HEK293 (cell line): ENCODE measurements at regions not wholly inside any gene's neighbourhood (a gene's known extent, or its start where the extent isn't known, plus 50 kb on each side); places are given as distances from the start of the nearest gene placed in this dataset.

Source experiments
- ZFP37 ChIP-seq: fragments of 450-650 bp; formaldehyde crosslinking; IDR thresholded peaks from 2 replicates; pipeline ENCODE4 v1.5.1; 2016; ENCODE audit warnings: missing biosample characterization, missing genetic modification characterization
- ZIC2 ChIP-seq: fragments of 450-650 bp; formaldehyde crosslinking; IDR thresholded peaks from 2 replicates; pipeline ENCODE4 v1.5.1; 2016; ENCODE audit warnings: missing biosample characterization, missing genetic modification characterization
- ZNF114 ChIP-seq: fragments of 450-650 bp; formaldehyde crosslinking; IDR thresholded peaks from 2 replicates; pipeline ENCODE4 v1.5.0; 2017; ENCODE audit warnings: missing biosample characterization, missing genetic modification characterization
- ZNF16 ChIP-seq: fragments of 450-650 bp; formaldehyde crosslinking; IDR thresholded peaks from 2 replicates; pipeline ENCODE4 v1.5.1; 2016; ENCODE audit warnings: low read depth, missing biosample characterization, missing genetic modification characterization
- ZNF175 ChIP-seq: fragments of 450-650 bp; formaldehyde crosslinking; IDR thresholded peaks from 2 replicates; pipeline ENCODE4 v1.5.1; 2016; ENCODE audit warnings: missing biosample characterization, missing genetic modification characterization
- ZNF24 ChIP-seq: fragments of 450-650 bp; formaldehyde crosslinking; IDR thresholded peaks from 2 replicates; pipeline ENCODE4 v1.5.1; 2016; ENCODE audit warnings: missing biosample characterization, missing genetic modification characterization
- ZNF423 ChIP-seq: fragments of 450-650 bp; formaldehyde crosslinking; IDR thresholded peaks from 2 replicates; pipeline ENCODE4 v1.5.1; 2016; ENCODE audit warnings: missing biosample characterization, missing genetic modification characterization
- ZNF433 ChIP-seq: fragments of 450-650 bp; formaldehyde crosslinking; IDR thresholded peaks from 2 replicates; pipeline ENCODE4 v1.5.1; 2016; ENCODE audit warnings: missing biosample characterization, missing genetic modification characterization, low read depth
- ZNF544 ChIP-seq: fragments of 450-650 bp; formaldehyde crosslinking; IDR thresholded peaks from 2 replicates; pipeline ENCODE4 v1.5.0; 2017; ENCODE audit warnings: missing biosample characterization, missing genetic modification characterization
- ZNF660 ChIP-seq: fragments of 450-650 bp; IDR thresholded peaks from 2 replicates; pipeline ENCODE4 v1.5.1; 2018; ENCODE audit warnings: missing biosample characterization, mild to moderate bottlenecking, missing genetic modification characterization
- TF ChIP-seq, protein P1 (sequence below): fragments of 450-650 bp; formaldehyde crosslinking; IDR thresholded peaks from 2 replicates; pipeline ENCODE4 v1.5.1; 2016; ENCODE audit warnings: missing biosample characterization, missing genetic modification characterization

DNA sequence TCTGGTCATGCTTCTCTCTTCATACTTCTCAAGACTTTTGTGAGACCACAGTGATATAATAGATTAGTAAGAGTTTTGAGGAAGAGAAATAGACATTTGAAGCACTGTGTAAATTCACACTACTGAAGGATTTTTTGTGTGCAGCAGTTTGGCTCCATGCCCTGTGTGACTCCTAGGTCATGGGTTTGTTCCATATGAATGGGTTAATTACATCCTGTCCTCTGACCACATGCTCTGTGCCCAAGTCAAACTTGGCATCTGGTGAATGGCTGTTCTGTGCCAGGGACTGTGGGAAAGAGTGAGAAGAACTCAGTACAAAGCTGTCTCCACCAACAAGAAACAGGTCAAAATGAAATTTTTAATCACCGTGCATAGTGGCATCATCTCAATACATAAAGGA is 304.0 kb downstream of the LNPK start:
- TF ChIP-seq, protein P1, sequence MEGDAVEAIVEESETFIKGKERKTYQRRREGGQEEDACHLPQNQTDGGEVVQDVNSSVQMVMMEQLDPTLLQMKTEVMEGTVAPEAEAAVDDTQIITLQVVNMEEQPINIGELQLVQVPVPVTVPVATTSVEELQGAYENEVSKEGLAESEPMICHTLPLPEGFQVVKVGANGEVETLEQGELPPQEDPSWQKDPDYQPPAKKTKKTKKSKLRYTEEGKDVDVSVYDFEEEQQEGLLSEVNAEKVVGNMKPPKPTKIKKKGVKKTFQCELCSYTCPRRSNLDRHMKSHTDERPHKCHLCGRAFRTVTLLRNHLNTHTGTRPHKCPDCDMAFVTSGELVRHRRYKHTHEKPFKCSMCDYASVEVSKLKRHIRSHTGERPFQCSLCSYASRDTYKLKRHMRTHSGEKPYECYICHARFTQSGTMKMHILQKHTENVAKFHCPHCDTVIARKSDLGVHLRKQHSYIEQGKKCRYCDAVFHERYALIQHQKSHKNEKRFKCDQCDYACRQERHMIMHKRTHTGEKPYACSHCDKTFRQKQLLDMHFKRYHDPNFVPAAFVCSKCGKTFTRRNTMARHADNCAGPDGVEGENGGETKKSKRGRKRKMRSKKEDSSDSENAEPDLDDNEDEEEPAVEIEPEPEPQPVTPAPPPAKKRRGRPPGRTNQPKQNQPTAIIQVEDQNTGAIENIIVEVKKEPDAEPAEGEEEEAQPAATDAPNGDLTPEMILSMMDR (tag by site-specific recombination) = no peak
- no peak for TF ChIP-seq ZNF433 (tag by site-specific recombination)
- no peak for TF ChIP-seq ZNF175
- TF ChIP-seq ZNF16 = no peak
- TF ChIP-seq ZIC2 (tag by site-specific recombination) = no peak
- TF ChIP-seq ZNF423 (tag by site-specific recombination) = no peak
- TF ChIP-seq ZFP37 (tag by site-specific recombination) = no peak
- no peak for TF ChIP-seq ZNF544 (tag by site-specific recombination)
- TF ChIP-seq ZNF660 (tag by site-specific recombination) = no peak
- TF ChIP-seq ZNF114 = no peak
- no peak for TF ChIP-seq ZNF24 (tag by site-specific recombination)
